ENCODE measurements at regions not wholly inside any gene's neighbourhood (a gene's known extent, or its start where the extent isn't known, plus 50 kb on each side); places are given as distances from the start of the nearest gene placed in this dataset.

DNA sequence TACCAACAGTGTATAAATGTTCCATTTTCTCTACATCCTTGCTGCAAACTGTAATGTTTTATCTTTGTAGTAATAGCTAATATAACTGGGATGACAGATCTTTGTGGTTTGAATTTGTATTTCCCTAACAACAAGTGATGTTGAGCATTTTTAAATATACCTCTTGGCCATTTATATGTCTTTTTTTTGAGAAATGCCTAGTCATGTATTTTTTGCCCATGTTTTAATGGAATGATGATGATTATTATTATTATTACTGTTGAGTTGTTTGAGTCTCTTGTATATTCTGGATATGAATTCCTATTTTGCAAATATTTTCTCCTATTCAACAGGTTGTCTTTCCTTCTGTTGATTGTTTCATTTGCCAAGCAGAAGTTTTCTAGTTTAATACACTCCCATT lies 654.9 kb downstream of the ZPLD1 start:
- TF ChIP-seq, protein P1, sequence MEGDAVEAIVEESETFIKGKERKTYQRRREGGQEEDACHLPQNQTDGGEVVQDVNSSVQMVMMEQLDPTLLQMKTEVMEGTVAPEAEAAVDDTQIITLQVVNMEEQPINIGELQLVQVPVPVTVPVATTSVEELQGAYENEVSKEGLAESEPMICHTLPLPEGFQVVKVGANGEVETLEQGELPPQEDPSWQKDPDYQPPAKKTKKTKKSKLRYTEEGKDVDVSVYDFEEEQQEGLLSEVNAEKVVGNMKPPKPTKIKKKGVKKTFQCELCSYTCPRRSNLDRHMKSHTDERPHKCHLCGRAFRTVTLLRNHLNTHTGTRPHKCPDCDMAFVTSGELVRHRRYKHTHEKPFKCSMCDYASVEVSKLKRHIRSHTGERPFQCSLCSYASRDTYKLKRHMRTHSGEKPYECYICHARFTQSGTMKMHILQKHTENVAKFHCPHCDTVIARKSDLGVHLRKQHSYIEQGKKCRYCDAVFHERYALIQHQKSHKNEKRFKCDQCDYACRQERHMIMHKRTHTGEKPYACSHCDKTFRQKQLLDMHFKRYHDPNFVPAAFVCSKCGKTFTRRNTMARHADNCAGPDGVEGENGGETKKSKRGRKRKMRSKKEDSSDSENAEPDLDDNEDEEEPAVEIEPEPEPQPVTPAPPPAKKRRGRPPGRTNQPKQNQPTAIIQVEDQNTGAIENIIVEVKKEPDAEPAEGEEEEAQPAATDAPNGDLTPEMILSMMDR (IDR thresholded peaks at IDR 0.05): no peak
- TF ChIP-seq POLR2A (IDR thresholded peaks at IDR 0.05): no peak
